GM12892 (cell line): ENCODE measurements at regions not wholly inside any gene's neighbourhood (a gene's known extent, or its start where the extent isn't known, plus 50 kb on each side); places are given as distances from the start of the nearest gene placed in this dataset.

Experiments used
- POLR2A ChIP-seq: IDR thresholded peaks from 2 replicates; pipeline ENCODE4 v1.6.1; 2011; ENCODE audit warnings: low read depth, low read length, control low read depth
- TAF1 ChIP-seq: IDR thresholded peaks from 2 replicates; pipeline ENCODE4 v1.6.1; 2011; ENCODE audit warnings: low read depth, mild to moderate bottlenecking, control low read depth, low read length, borderline replicate concordance

DNA sequence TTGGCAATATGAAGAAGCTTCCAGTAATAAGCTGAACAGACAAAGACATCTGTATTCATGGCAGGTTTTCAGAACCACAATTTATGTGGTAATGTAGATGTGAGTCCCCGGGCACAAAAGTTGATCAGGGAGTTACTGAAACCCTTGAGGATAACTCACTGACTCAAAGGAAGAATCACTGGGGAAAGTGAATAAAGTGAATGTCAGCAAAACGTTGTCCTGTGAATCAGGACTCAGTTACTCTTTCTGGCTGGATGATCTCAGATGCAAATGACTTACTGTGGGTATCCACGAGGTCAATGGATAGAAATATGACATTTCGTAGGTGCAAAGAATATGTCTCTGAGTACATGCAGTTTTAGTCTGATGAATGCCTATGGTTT lies 172.8 kb upstream of the CTBP2 start:
- no peak for TF ChIP-seq POLR2A
- no peak for TF ChIP-seq TAF1
